Cerebellar cortex (tissue), 1 donor: ENCODE measurements at regions not wholly inside any gene's neighbourhood (a gene's known extent, or its start where the extent isn't known, plus 50 kb on each side); places are given as distances from the start of the nearest gene placed in this dataset.
A peak's percentile ranks its signal among the peaks of the same experiment; 100 is the strongest.

Source experiments
- DNase-seq: peaks from one replicate; pipeline ENCODE4 v3.0.0-alpha.2; 2015; ENCODE audit warnings: low spot score

GRCh38 chrX:39854772-39855747 lies 242.7 kb downstream of the BCOR start:
- no peak for DNase-seq

- peak; percentile 10 for DNase-seq
These were observed 242.0 kb downstream of the BCOR start for GRCh38 chrX:39855748-39856129.

GRCh38 chrX:39856472-39857121 lies 241.2 kb downstream of the BCOR start:
- DNase-seq = peak; percentile 1

- DNase-seq = no peak
These were observed 240.0 kb downstream of the BCOR start for GRCh38 chrX:39857780-39858179.

DNA sequence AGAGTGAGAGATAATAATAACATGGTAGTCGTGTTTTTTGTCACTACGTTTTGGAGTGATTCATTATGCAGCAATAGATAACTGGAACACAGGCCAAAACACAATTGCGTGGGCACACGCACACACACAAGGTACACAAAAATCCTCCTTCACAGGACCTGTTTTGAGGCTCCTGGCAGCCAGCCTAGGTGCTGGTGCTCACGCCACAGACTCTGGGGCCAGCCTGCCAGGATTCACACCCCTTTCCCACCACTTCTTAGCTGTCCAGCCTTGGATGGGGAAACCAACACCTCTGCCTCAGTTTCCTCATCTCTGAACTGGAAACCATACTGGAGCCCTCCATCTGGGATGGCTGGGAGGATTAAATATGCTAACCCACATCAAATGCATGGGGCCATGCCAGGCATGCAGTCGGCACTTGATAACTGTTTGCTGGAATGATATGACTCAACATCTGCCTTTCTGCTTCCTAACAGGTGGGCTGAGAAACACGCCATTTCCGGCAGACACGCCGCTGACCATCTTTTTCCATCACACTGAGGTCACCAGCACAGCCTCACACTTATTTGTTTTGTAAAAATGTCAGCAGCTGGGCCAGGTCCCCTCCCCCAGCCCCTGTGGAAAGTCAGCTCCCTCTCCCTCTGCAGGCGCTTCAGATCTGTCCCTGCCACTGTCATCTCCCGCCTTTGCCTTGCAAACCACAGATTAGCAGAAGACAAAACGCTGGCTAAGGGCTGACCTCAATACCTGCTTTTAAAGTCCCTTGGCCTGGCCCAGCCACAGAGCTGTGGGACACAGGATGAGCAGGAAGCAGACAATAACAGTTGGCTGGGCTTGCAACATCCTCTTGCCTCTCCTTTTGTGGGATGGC lies 237.5 kb downstream of the BCOR start:
- DNase-seq = no peak

DNA sequence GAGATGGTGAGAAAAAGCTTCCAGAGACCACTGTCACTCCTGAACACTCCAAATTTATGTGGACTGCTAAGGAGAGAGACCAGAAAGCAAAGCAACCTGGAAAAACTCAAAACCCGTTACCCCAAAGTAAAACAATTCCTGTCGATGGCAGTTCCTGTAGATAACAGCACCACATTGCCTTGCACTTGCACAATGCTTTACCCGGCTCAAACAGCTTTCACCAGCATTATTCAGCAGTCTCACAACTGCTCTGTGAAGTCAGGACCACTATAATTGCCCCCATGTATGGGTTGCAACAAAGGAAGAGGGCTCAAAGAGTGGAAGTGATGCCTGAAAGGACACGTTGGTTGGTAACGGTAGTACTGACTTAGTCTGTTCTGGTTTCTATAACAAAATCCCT lies 234.8 kb downstream of the BCOR start:
- DNase-seq = no peak

DNA sequence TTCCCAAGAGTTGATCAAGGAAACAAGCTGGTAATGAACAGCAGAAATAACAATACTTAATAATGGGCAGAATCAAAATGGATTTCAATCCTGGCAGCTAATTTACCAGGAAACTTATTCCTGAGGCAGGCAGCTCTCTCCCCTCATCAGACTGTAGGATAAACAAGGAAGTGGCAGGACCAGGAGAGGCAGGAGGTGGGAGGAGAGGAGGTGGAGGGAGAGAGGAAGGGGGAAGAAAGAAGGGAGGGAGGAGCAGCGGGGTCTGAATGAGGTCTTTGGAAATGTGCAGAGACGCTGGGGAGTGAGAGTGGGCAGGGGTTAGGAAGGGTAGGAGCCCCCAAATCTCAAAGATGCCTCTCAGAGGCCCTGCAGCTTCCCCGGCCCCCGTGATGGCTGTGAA lies 231.5 kb downstream of the BCOR start:
- DNase-seq = no peak

GRCh38 chrX:39869846-39870601 lies 227.7 kb downstream of the BCOR start:
- DNase-seq = no peak

- no peak for DNase-seq
These were observed 226.1 kb downstream of the BCOR start for GRCh38 chrX:39871648-39872047.

GRCh38 chrX:39873117-39873516 lies 224.6 kb downstream of the BCOR start:
- no peak for DNase-seq

DNA sequence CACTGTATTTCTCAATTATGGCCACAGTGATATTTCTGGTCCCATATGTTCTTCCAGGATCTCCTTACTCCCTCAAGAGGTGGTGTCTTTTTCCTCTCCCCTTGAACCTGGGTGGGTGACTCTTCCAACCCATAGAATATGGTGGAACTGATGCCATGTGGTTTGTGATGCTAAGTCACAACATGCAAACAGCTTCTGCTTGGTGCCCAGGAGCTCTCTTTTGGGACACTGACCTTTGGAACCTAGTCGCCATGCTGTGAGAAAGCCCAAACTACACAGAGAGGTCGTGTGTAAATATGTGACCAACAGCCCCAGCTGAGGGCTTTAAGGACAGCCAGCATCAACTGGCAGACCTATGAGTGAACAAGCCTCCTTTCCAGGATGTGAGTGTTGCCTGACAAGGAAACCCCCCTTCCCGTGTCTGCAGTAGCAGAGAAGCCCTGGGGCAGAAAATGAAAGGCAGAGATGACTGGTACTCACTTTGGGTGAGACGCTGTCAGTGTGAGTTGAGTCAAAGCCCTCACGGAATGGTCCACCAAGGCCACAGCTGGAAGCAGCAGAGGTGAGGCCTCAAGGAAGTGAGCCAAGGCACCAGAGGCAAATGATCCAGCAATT lies 223.4 kb downstream of the BCOR start:
- DNase-seq = no peak

DNA sequence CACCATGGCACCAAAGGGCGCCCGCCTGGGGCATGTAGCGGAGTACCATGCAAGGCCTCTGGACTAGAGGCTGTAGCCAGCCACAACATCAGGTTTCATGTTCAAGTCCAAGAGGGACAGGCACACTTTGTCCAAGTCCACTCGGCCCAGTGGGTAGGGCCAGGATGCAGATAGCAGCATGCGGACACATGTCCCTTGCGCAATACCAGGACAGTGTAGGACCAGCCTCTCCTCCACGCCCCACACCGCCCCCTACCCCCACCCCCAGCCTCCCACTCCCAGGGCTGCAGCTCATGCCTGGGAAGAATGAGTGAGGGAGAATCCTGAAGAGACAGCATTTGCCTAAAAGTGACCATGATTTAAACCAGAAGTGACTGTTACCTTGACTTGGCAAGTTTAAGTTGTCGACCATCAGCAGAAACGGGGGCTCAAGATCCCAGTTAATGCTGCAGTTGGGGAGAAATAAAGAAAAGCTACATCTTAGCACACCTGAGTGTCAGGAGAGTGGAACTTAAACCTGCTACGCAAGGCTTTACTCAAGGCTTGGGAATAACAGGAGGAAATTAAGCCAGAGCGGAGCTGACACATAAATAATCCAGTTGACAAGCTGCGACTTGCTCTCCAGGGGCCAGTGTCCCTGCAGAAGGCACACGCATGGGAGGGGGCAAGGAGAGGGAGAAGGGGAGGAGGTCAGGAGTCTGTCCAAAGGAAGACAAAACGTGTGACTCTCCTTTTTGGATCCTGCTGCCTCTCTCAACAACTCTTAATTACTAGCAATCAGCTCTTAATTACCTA lies 221.7 kb downstream of the BCOR start:
- no peak for DNase-seq

DNA sequence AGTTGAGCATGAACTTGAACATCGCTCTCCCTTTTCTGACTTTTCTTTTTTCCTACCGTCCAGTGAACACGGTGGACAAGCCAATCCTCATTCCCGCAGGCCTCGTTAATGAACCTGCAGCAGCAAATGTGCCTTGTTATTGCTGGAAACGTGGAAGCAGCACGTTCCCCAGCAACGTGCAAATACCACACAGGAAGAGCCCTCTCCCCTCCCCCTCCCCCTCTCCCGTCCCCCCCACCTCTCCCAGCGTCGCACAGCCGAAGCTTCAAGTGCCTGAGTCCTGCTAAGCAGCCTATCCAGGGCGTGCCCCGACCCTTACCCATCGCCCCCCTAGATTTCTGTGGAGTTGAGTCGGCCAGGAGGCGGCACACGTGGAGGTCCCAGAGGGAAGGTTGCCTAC lies 219.9 kb downstream of the BCOR start:
- no peak for DNase-seq

- DNase-seq = no peak
These were observed 214.1 kb downstream of the BCOR start for GRCh38 chrX:39883666-39884065.

DNA sequence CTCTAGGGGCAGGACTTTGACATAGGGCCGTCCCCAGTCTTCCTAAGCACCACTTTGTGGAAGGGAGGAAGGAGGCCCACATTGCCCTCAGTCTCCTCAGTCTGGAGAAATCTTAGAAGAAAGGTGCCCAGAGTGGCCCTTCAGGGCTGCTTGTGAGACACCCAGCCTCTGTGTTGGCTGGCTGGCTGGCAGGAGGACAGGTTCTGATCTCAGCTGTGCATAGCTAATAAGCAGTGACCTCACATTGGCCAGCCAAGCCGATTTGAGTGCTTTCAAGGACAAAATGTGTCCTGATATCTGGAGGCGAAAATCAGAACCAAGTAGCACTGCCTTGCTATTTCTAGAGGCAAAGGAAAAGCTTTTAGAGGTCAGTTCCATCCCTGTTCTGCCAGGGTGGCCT lies 211.5 kb downstream of the BCOR start:
- DNase-seq = no peak

GRCh38 chrX:39888730-39889129 lies 209.0 kb downstream of the BCOR start:
- no peak for DNase-seq

- no peak for DNase-seq
These were observed 208.1 kb downstream of the BCOR start for GRCh38 chrX:39889704-39890103.

DNA sequence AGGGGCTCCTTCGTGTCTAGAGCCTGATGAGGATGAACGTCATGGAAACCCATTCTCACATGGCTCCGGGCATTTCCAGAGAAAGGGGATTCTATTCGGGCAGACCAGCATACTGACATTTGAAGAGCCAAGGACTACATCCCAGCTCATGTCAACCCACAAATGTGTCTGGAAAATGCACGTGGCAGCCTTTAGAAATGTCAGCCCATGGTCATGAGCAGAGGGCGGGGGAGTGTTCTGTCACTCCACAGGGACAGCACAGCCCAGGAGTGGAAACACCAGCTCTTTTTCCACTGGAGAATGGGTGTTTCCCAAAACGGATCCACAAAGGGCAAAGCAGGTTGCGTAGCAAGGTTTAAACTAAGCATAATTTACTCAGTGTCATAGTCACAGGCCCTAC lies 207.0 kb downstream of the BCOR start:
- no peak for DNase-seq

- DNase-seq = no peak
These were observed 206.0 kb downstream of the BCOR start for GRCh38 chrX:39891781-39892180.
